HG02759 (cell line): ENCODE measurements at regions not wholly inside any gene's neighbourhood (a gene's known extent, or its start where the extent isn't known, plus 50 kb on each side); places are given as distances from the start of the nearest gene placed in this dataset.

Source experiments
- ATAC-seq: cut with Tn5 transposase; IDR thresholded peaks from one replicate; pipeline ENCODE4 v1.9.1; 2021; ENCODE audit warnings: mild to moderate bottlenecking, moderate library complexity; ENCODE audit not compliant: unreplicated experiment

DNA sequence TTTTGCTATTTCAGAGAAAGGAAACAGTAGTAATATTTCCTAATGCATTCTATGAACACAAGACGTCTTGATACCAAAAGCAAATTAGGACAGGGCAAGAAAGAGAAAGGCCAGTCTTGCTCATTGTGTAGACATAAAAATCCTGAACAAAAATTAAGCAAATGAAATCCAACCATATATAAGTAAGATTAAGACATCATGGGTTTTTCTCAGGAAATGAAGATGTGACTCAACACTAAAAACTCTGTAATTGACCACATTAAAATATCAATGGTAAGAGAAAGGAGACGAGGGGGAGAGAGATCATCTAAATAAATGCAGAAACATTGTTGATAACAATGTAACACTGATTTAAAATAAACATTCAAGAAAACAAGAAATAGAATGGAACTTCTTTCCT lies 205.4 kb downstream of the SOD2 start:
- no peak for ATAC-seq

DNA sequence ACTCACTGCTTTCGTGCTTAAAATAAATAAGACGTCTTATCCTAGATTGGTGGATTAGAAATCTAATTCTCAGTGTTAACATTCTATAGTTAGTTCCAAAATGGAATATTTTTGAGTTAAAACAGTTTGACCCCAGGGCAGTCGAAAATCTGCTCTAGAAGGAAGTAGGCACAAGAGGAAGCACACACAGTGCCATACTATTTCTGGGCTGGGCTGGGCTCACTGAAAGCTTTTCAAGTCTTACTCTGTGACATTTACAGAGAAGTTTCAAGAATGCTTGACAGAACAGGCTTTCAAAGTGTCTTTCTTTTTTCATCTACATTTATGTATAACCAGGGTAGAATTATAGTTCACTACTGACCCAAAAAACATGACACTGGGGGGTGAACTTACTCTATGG lies 209.8 kb downstream of the SOD2 start:
- ATAC-seq: no peak

DNA sequence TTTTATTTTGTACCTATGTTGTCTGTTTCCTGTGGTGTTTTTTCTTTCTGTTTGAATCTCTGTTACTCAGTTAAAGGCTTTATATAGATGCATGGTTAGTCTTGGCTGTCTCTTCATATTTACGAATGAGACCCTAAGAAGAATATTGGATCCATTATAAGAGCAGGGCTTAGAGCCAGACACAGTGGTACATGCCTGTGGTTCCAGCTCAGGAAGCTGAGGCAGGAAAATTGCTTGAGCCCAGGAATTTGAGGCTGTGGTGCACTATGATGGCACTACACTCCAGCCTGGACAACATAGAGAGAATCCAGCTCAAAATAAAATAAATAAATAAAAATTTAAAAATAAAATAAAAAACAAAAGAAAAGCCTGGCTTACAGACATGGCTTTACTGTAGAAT lies 211.1 kb downstream of the SOD2 start:
- ATAC-seq: no peak

DNA sequence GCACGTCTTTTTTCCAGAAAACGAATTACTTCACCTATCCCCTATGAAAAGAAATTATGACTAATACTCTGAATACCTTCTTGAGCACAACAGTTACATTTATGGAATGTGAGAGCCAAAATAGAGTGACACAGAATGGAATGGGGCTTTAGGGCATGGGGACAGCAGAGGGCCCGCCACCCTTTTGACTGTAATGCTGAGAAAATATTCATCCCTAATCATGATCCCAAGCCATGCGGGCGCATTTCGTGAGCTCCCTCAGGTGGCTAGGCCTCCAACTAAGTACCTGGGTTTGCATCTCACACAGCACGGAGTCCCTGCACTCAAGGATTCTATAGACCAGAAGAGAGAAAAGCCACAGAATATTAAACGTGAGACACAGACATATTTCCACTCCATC lies 212.6 kb downstream of the SOD2 start:
- no peak for ATAC-seq

DNA sequence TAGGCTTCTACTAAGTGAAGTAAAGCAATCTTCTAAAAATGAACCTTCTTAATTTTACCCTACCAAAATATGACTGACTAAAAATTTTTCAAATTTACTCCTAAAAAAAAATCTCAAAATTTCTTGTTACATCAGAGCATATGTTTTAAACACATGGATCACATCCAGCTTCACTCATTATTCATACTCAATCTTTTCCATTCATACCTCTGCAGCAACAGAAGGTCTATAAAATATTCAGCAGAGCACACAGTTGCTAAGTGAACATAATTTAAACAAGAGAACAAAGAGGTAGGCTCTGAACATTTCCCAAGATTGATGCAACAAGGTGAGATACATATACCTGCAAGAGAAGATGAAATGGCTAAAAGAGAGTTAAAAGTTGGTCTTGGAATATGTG lies 213.9 kb downstream of the SOD2 start:
- ATAC-seq: no peak

DNA sequence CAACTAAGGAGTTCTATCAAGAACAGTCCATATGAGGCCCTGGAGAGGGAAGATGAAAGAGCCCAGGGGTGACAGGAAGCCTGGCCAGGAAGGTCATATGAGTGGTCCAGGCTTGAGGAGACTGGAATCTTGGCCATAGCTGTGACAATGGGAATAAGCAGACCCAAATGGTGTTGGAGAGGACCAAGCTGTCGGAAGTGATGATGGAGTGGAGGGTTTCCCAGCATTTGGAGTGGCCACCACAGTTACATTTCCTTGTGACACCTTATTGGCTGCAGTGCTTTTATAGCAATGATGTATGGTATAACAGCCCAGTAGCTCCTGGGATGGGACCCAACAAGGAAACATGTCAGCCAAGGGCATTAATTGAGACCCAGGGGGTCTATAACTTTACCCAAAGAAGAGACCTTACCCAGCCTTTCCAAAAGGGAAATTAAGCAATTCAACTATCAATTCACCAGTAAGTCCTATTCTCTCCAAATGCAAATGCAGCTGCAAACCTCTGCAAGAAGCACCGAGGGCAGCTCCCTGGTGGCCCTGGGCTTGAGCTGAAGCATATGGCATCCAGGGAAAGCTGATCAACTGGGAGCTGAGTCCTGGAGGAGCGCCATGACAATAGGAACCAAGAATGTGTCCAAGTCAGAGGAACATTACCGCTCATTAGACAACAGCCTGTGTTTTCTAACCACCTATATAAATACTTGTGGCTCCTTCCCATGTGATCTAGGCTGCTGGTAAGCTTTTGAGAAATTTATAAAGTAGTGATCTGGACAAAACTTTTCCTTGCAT lies 219.4 kb downstream of the SOD2 start:
- no peak for ATAC-seq

DNA sequence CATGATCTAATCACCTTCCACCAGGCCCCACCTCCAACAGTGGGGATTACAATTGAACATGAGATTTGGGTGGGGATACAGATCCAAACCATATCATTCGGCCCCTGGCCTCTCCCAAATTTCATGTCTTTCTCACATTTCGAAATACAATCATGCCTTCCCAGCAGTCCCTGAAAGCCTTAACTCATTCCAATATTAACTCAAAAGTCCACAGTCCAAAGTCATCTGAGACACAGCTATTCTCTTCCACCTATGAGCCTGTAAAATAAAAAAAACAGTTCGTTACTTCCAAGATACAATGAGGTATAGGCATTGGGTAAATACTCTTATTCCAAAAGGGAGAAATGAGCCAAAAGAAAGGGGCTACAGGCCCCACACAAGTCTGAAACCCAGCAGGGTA lies 222.6 kb downstream of the SOD2 start:
- ATAC-seq: no peak

DNA sequence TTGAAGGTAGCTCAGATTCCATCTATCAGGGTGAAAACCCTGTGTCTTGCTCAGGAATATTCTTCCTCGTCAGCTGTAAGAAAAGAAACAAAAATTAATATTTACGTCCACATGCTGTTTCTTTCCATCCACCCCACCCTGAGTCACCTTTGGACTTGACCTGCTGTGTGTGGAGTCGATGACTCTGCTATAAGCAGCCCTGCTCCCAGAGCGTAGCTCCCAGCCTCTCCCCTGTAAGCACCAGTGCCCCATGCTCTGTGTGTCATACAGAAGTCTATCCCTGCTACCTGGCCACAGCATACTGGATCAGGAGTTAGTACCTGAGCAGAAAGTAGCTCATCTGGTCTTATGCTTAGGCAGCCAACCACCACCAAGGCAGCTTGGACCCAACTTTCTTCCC lies 223.6 kb downstream of the SOD2 start:
- ATAC-seq: no peak

DNA sequence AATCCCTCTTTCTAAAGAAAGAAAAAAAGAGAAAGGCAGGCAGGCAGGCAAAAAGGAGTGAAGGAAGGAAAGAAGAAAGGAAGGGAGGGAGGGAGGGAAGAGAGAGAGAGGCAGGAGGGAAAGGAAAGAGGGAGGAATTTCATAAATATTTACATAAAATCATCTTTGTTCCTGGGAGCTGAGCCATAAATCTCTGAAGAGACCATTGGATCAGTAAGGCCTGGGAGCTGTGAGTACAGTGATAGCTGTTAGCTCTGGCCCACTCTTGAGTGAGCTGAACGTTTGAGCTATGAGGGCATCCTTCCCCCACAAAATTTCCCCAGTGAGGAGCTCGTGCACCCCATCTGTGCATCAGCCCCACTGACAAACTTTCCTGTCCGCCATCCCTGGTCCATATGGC lies 224.0 kb downstream of the SOD2 start:
- ATAC-seq: no peak

DNA sequence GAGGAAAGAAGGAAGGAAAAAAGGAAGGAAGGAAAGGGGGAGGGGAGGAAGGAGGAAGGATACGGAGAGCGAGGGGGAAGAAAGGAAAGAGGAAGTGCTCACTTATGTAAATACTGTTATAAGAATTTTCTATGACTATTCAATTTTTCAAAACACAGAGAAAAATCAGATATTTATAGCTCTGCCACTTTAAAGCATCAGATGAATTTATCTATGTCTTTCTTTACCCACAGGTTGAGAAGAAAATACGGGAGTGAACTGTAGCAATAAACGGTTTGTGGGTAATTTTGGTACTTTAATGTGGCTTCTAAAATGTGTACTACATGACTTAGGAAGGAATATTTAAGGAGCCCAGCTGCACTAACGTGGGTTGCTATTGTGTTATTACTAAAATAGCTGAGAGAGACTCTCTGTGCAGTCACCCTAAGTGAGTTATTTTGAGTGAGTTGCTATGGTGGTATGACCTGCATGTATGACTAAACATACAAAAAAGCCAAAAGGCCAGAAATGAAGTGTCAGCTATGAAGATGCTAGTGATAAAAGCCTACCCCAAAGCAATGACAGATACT lies 225.5 kb downstream of the SOD2 start:
- ATAC-seq: peak; percentile 82

DNA sequence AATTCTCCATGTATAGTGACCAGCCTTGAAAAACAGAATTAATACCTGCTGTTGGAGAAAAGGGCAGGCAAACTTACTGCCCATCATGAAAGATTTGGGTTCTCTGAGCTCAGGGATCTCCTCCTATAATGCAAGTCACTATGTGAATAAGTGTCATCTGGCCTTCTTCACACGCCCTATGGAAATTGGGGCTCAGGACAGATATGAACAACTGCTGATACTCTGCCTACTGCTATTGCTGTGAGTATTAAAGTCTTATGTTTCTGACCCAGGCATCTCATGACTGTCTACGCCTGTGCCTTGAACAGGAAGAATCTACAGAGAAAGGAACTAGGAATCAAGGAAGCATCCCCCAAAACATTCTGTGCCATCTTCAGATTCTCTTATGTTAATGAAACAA lies 226.1 kb downstream of the SOD2 start:
- ATAC-seq: no peak

DNA sequence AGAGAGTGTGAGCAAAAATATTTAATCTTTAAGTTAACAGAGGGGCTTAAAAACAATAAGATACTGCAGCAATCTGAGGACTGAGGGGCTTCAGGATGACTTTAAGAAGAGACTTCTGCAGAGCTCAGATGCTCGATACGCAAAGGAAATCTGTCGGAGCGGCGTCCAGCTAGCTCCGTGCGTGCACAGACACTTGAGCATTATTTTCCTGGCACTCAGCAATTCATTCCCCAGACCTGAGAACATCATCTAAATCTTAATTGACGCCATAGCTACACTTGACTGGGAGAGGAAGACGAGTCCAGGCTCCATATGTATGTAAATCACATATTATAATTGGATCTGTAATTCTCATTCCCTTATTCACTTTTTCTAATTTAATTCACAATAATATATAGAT lies 228.2 kb downstream of the SOD2 start:
- no peak for ATAC-seq

DNA sequence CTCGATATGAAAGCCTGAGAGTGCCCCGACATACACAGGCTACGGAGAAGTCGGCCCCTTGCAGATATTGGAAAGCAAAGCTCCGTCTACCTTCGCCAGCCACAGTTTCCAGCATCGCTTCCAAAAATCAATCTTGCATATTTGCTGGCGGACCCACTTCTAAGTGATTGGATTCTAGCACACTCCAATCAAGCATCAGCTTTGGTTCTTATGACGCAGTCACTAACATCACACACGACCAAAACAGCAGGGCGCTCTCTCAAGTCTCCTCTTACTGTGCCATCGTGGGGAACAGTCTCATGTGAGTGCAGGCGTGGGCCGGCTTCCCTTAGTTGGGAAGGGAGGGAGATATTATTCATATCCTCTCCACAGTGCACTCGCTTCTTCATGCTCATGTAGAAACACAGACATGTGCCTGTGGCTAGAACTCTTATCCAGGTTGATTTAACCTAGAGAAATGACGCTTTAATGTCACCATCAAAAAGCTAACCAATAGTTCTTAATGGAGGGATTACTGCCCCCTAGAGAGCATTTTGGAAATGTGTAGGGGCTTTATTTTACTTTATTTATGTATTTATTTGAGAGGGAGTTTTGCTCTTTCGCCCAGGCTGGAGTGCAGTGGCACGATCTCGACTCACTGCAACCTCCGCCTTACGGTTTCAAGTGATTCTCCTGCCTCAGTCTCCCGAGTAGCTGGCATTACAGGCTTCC lies 229.8 kb downstream of the SOD2 start:
- no peak for ATAC-seq

DNA sequence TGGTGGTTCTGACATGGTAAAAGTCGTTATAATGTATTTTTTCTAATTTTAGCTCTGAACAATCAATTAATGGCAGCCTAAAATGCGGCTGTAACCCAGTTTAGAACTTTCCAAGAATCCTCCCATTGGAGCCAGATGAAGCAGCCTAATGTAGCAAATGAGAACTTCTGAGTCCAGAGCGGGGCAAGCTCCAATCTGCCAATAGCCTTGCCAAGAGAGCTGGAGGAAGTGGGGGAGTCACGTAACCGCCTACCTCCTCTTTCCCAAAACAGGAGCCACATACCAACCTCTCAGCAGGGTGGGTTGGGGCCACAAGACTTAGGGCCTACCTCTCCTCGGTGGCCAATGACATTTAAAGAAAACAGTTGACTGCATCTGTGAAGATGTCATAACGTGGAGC lies 230.6 kb downstream of the SOD2 start:
- ATAC-seq: no peak

DNA sequence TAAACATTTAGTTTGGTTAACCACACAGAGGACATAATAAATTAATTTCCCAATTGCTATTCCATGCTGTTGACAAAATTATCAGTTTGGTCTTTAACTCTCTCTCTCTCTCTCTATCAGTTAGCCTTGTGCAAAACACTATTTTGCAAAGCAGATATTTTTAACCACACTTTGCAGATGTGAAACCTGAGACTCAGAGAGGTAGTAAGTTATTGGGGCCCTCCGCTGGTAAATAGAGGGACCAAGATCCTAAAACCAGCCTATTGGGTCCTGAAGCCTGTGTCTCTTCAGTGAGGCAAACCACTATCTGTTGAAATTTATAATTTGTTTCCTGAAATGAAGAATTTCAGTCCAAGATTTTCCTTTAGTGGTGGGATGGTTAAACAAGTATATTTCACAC lies 231.0 kb downstream of the SOD2 start:
- no peak for ATAC-seq

DNA sequence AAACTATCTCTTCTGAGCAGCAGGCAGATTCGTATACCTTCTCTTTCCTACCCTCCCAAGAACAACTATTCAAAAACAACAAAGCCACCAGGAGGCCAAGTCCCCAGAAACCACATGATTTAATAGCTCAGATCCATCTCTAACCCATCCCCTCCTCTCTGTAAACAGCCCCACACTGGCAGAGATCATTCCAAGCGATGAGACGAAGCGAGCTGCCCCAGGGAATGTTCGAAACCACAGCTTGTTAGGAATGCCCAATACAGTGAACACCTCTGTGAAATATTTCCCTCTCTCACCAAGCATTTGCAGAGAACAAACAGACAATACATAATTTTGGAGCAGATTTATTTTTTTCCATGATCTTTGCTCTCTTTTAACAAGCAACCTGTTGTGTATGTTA lies 231.8 kb downstream of the SOD2 start:
- ATAC-seq: no peak

DNA sequence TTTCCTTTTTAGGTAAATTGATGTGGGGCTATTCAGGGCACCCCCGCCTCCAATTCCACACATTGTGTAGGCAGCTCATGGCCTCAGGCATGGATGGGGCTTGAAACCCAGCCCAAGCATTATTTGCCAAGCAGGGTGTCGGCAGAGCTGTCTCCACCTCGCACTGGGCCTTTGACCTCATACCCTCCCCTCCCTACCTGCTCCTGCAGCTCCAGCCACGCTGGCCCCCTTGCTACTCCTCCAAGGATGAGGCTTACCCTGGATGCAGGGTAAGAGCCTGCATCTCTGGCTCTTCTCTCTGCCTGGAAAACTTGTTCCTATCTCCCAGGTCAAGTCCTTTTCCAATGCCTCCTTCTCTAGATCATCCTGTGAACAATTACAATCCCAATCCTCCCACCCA lies 232.6 kb downstream of the SOD2 start:
- ATAC-seq: no peak

DNA sequence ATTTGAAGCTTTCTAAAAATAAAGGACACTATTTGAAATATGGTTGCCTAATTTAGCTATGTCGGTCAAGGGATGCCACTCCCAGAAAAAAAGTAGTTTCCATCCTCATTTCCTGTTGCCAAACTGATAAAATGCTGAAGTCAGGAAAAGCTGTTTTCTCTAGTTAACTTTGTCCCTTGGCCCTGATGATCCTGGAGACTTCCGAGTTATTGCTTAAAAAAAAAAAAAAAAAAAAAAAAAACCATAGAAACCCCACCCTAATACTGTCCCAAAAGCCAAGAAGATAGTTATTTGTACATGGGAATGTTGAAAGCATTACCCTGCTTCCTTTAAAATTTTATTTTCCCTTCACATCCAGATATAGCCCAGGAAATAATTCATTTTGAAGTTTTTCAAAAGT lies 236.7 kb downstream of the SOD2 start:
- no peak for ATAC-seq

DNA sequence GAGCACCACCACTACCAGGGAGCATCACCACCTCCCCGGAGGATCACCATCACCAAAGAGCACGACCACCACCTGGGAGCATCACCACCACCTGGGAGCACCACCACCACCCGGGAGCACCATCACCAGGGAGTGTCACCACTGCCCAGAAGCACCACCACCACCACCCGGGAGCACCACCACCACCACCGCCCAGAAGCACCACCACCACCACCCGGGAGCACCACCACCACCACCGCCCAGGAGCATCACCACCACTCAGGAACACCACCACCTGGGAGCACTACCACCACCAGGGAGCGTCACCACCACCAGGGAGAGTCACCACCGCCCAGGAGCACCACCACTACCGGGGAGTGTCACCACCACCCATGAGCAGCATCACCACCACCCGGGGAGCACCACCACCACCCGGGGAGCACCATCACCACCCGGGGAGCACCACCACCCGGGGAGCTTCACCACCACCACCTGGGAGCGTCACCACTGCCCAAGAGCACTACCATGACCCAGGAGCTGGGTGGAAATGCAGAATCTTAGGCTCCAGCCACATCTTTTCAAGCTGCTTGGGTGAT lies 237.3 kb downstream of the SOD2 start:
- no peak for ATAC-seq

DNA sequence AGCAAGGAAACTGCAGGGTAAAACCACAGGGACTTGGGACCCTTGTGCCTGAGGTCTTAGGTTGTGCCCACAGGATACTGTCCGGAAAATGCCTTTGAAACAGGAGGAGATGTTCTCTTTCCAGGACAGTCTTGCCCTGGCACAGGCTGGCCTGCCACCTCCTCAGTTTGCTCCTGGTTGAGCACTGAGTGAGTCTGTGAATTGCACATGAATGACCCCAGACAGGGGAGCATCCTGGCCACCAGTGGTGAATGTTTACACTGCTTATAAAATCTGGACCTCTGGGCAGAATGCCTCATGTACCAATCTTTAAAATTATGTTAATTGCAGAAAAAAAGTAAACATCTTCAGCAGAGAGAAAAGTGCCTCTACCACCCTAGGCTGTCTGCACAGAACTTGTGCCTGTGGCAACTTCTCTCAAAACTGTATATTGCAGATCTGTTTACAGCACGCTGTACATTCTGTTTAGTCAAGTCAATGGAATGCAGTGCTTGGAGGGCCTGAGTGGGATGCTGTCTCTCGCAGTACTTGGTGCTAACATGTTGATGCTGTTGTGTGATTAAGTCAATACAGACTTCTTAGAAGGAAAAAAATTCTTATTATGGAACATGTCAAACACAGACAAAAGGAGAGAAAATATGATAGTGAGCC lies 242.1 kb downstream of the SOD2 start:
- no peak for ATAC-seq

DNA sequence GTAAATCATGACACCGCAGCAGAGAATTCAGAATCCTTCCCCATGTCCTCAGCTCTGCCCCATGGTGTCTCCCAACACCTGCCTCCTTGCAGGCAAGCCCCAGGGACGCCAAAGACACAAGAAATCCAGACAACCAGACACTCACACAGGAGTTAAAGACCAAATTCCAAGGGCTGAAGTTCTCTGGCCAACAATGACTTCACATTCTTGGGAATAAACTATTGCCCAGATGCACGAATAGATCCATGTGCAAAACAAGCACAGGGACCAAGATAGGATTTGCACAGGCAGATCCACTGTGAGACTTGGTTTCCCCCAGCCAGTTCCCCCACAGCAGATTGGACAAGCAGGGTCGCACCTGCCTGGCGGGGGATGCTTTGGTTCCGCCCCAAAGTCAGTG lies 246.7 kb downstream of the SOD2 start:
- no peak for ATAC-seq

DNA sequence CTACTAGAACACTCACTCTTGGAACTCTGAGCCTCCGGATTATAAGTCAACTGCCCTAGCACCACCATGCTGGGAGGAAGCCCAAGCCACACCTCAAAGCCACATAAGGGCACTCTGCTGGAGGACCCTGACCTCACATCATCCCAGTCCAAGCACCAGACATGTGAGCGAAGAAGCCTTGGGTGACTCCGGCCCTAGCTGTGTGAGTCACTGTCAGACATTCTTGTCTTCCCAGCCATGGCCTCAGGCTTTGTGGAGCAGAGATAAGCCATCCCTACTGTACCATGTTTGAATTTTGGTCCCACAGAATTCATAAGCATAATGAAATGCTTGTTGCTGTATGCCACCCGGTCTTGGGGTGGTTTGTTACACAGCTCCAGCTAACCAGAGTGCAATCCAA lies 247.7 kb downstream of the SOD2 start:
- ATAC-seq: no peak
